A673 (cell line): ENCODE measurements at regions not wholly inside any gene's neighbourhood (a gene's known extent, or its start where the extent isn't known, plus 50 kb on each side); places are given as distances from the start of the nearest gene placed in this dataset.

Experiments used
- BruUV-seq: library from RNA; stranded (reverse); fragments of 400-500 nt; replicated peaks from 2 replicates; lab custom pipeline; 2021; lab: Mats Ljungman, UMichigan
- CTCF ChIA-PET: fragments of 300-600 bp; sonication (Branson Sonifier 250); formaldehyde crosslinking; loops from one replicate; lab custom pipeline; 2022; ENCODE audit warnings: antibody characterized with exemption; lab: Charles Lee
- POLR2A ChIA-PET: fragments of 300-600 bp; sonication (Branson Sonifier 250); formaldehyde crosslinking; loops from one replicate; lab custom pipeline; 2022; ENCODE audit warnings: antibody characterized with exemption; ENCODE audit not compliant: low non-redundant PET; lab: Charles Lee
- DNase-seq: peaks from one replicate; pipeline ENCODE4 v3.0.0-alpha.2; 2015; ENCODE audit warnings: low spot score
- H3K27ac ChIP-seq: fragments of 200-600 bp; sonication (generic); 2 replicates; pipeline ENCODE4 v1.5.1; 2016; ENCODE audit warnings: mixed run types, low read depth, mild to moderate bottlenecking, mixed read lengths, antibody characterized with exemption, low read length; ENCODE audit not compliant: poor library complexity, severe bottlenecking
- H3K27me3 ChIP-seq: fragments of 200-600 bp; sonication (generic); replicated peaks from 2 replicates; pipeline ENCODE4 v1.6.1; 2017; ENCODE audit warnings: mixed run types, low read depth, mild to moderate bottlenecking, mixed read lengths, antibody characterized with exemption, low read length; ENCODE audit not compliant: insufficient read depth, poor library complexity
- H3K36me3 ChIP-seq: fragments of 200-600 bp; sonication (generic); 2 replicates; pipeline ENCODE4 v1.6.1; 2016; ENCODE audit warnings: mixed run types, mild to moderate bottlenecking, mixed read lengths, antibody characterized with exemption, low read length; ENCODE audit not compliant: insufficient read depth, poor library complexity, severe bottlenecking
- H3K4me1 ChIP-seq: fragments of 200-600 bp; sonication (generic); 2 replicates; pipeline ENCODE4 v1.6.1; 2017; ENCODE audit warnings: mixed run types, mild to moderate bottlenecking, mixed read lengths, antibody characterized with exemption, low read length; ENCODE audit not compliant: insufficient read depth, poor library complexity, severe bottlenecking
- H3K4me3 ChIP-seq: fragments of 200-600 bp; sonication (generic); 2 replicates; pipeline ENCODE4 v1.5.1; 2016; ENCODE audit warnings: low read depth, mixed run types, mild to moderate bottlenecking, mixed read lengths, low read length; ENCODE audit not compliant: poor library complexity, severe bottlenecking
- H3K9me3 ChIP-seq: fragments of 200-600 bp; sonication (generic); 2 replicates; pipeline ENCODE4 v1.6.1; 2016; ENCODE audit warnings: mixed run types, low read depth, mild to moderate bottlenecking, mixed read lengths, antibody characterized with exemption, low read length; ENCODE audit not compliant: poor library complexity, severe bottlenecking
- CTCF ChIP-seq: fragments of 300-800, 200-600 bp; sonication (generic); conservative IDR thresholded peaks from 2 replicates; pipeline ENCODE4 v1.5.1; 2017; ENCODE audit warnings: low read depth, mild to moderate bottlenecking, antibody characterized with exemption, low read length, moderate library complexity, mixed read lengths
- EZH2 ChIP-seq: fragments of 200-600 bp; sonication (generic); IDR thresholded peaks from 2 replicates; pipeline ENCODE4 v1.6.1; 2017; ENCODE audit warnings: borderline replicate concordance, low read depth, mild to moderate bottlenecking, mixed read lengths, antibody characterized with exemption, low read length; ENCODE audit not compliant: poor library complexity, severe bottlenecking
- intact Hi-C: fragments of 100-400 bp; cut with micrococcal nuclease; formaldehyde crosslinking; loops from one replicate; pipeline ENCODE4 v1.10.0; 2022; ENCODE audit not compliant: unreplicated experiment

- no peak overlapping the region for H3K27ac ChIP-seq
- H3K36me3 ChIP-seq, result no peaks in the 10 kb centered on the region
- H3K4me3 ChIP-seq, result no peak overlapping the region
- no peaks in the 10 kb centered on the region for H3K27me3 ChIP-seq
- ChIA-PET CTCF (no interaction called here), POLR2A (no interaction called here)
- intact Hi-C loops, result no loop called here
- DNase-seq, result no peak
- no peak for TF ChIP-seq CTCF
- no peak for TF ChIP-seq EZH2
- H3K9me3 ChIP-seq, result no peaks in the 10 kb centered on the region
- BruUV-seq, result no TSS peak
- H3K4me1 ChIP-seq, result peaks cover 10% of the 10 kb centered on the region
These were observed 72.5 kb upstream of the RAB3GAP2 start for GRCh38 chr1:220344745-220345144.

GRCh38 chr1:220342853-220343252, 70.6 kb upstream of the RAB3GAP2 start:
- CTCF ChIA-PET, result no interaction called here

GRCh38 chr1:220341126-220341525, 68.9 kb upstream of the RAB3GAP2 start:
- TF ChIP-seq EZH2, result no peak
- TF ChIP-seq CTCF, result no peak
- Histone ChIP-seq H3K4me1 (no peaks in the 10 kb centered on the region), H3K9me3 (no peaks in the 10 kb centered on the region), H3K27me3 (no peaks in the 10 kb centered on the region), H3K27ac (no peak overlapping the region), H3K4me3 (no peak overlapping the region), H3K36me3 (no peaks in the 10 kb centered on the region)
- BruUV-seq, result no TSS peak
- ChIA-PET POLR2A (no interaction called here), CTCF (no interaction called here)
- intact Hi-C loops, result no loop called here
- DNase-seq, result no peak

More at GRCh38 chr1:220342853-220343252, 70.6 kb upstream of the RAB3GAP2 start:
- no peaks in the 10 kb centered on the region for H3K9me3 ChIP-seq
- H3K27me3 ChIP-seq, result no peaks in the 10 kb centered on the region
- POLR2A ChIA-PET, result no interaction called here
- H3K4me3 ChIP-seq, result no peak overlapping the region
- intact Hi-C loops, result no loop called here
- DNase-seq, result no peak
- H3K4me1 ChIP-seq, result peaks cover 5% of the 10 kb centered on the region
- no peak overlapping the region for H3K27ac ChIP-seq
- H3K36me3 ChIP-seq, result no peaks in the 10 kb centered on the region
- no TSS peak for BruUV-seq
- no peak for TF ChIP-seq CTCF
- no peak for TF ChIP-seq EZH2
